Caco-2 (cell line): ENCODE measurements at regions not wholly inside any gene's neighbourhood (a gene's known extent, or its start where the extent isn't known, plus 50 kb on each side); places are given as distances from the start of the nearest gene placed in this dataset.

Experiments used
- BruUV-seq: library from RNA; stranded (reverse); fragments of 400-500 nt; replicated peaks from 2 replicates; lab custom pipeline; 2021; lab: Mats Ljungman, UMichigan
- CTCF ChIA-PET: fragments of 300-600 bp; sonication (Branson Sonifier 250); formaldehyde crosslinking; loops from one replicate; lab custom pipeline; 2022; ENCODE audit warnings: antibody characterized with exemption; lab: Charles Lee
- POLR2A ChIA-PET: fragments of 300-600 bp; sonication (Branson Sonifier 250); formaldehyde crosslinking; loops from one replicate; lab custom pipeline; 2022; ENCODE audit warnings: antibody characterized with exemption; lab: Charles Lee
- DNase-seq, 2 experiments: peaks; one replicate each; pipeline versions ENCODE4 v3.0.0 to v3.0.0-alpha.2; 2020 to 2022
- H3K27me3 ChIP-seq: replicated peaks from 2 replicates; pipeline ENCODE4 v1.6.0; 2011; ENCODE audit warnings: low read length; ENCODE audit not compliant: control insufficient read depth, insufficient read depth
- H3K36me3 ChIP-seq: 2 replicates; pipeline ENCODE4 v1.5.1; 2011; ENCODE audit warnings: low read length; ENCODE audit not compliant: control insufficient read depth, insufficient read depth
- H3K4me1 ChIP-seq: fragments of 250-450 bp; sonication (Bioruptor Pico); 2 replicates; pipeline ENCODE4 v1.5.1; 2020; ENCODE audit warnings: mild to moderate bottlenecking
- H3K4me3 ChIP-seq: 2 replicates; pipeline ENCODE4 v1.5.1; 2011; ENCODE audit warnings: low read depth, mild to moderate bottlenecking, control low read depth, low read length
- H3K9me3 ChIP-seq: fragments of 250-450 bp; sonication (Bioruptor Pico); 2 replicates; pipeline ENCODE4 v1.5.1; 2020; ENCODE audit warnings: mild to moderate bottlenecking, moderate library complexity
- H3K27ac Mint-ChIP-seq: one replicate; pipeline ENCODE4 v1.8.0; 2022; ENCODE audit warnings: mixed read lengths; ENCODE audit not compliant: unreplicated experiment
- H3K27me3 Mint-ChIP-seq: one replicate; pipeline ENCODE4 v1.8.0; 2022; ENCODE audit warnings: mixed read lengths; ENCODE audit not compliant: insufficient read depth, unreplicated experiment
- H3K36me3 Mint-ChIP-seq: one replicate; pipeline ENCODE4 v1.8.0; 2022; ENCODE audit warnings: mild to moderate bottlenecking, mixed read lengths; ENCODE audit not compliant: insufficient read depth, unreplicated experiment
- H3K4me1 Mint-ChIP-seq: one replicate; pipeline ENCODE4 v1.8.0; 2022; ENCODE audit warnings: low read depth, mixed read lengths; ENCODE audit not compliant: unreplicated experiment
- H3K4me3 Mint-ChIP-seq: one replicate; pipeline ENCODE4 v1.8.0; 2022; ENCODE audit warnings: mild to moderate bottlenecking, moderate library complexity, mixed read lengths; ENCODE audit not compliant: unreplicated experiment
- H3K9me3 Mint-ChIP-seq: one replicate; pipeline ENCODE4 v1.8.0; 2022; ENCODE audit warnings: mixed read lengths; ENCODE audit not compliant: unreplicated experiment
- intact Hi-C: fragments of 100-400 bp; cut with micrococcal nuclease; formaldehyde crosslinking; loops from one replicate; pipeline ENCODE4 v1.10.0; 2022; ENCODE audit not compliant: unreplicated experiment
- TF ChIP-seq, protein P1 (sequence below), 2 experiments: fragments of 200-600 bp in 1 of 2; IDR thresholded peaks; 1 replicate in 1 of 2; 2 replicates in 1 of 2; pipeline versions ENCODE4 v1.5.1 to v1.8.0; 2011 to 2022; ENCODE audit warnings: antibody characterized with exemption in 1 of 2, control low read depth in 1 of 2, inconsistent platforms in 1 of 2, low read depth in 1 of 2, low read length in 1 of 2, mild to moderate bottlenecking in 1 of 2, moderate library complexity in 1 of 2; ENCODE audit not compliant: insufficient read depth in 1 of 2, severe bottlenecking in 1 of 2, unreplicated experiment in 1 of 2

DNA sequence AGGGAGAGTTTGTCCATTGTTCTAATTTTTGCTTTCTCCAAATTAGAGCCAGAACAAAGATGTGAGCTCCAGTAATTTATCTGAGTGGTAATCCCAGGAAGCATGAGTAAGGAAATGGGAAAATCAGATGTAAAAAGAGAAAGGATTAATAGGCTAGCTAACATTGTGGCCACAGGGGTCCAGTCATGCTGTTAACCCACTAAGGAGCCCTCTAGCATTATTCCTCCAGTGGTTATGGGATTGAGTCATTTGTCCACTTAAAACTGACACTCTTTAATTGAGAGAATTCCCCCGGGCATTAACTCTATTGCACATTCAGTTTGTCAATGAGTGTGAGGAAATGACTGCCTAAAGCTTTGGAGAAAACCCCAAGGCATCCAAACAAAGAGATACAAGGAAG, 700.3 kb upstream of the TYRP1 start:
- no TSS peak for BruUV-seq
- H3K9me3 ChIP-seq = no peaks in the 10 kb centered on the region
- TF ChIP-seq, protein P1, sequence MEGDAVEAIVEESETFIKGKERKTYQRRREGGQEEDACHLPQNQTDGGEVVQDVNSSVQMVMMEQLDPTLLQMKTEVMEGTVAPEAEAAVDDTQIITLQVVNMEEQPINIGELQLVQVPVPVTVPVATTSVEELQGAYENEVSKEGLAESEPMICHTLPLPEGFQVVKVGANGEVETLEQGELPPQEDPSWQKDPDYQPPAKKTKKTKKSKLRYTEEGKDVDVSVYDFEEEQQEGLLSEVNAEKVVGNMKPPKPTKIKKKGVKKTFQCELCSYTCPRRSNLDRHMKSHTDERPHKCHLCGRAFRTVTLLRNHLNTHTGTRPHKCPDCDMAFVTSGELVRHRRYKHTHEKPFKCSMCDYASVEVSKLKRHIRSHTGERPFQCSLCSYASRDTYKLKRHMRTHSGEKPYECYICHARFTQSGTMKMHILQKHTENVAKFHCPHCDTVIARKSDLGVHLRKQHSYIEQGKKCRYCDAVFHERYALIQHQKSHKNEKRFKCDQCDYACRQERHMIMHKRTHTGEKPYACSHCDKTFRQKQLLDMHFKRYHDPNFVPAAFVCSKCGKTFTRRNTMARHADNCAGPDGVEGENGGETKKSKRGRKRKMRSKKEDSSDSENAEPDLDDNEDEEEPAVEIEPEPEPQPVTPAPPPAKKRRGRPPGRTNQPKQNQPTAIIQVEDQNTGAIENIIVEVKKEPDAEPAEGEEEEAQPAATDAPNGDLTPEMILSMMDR (IDR thresholded peaks at IDR 0.05; ENCODE audit: insufficient read depth in 1 of 2, low read depth in 1 of 2, low read length in 1 of 2, severe bottlenecking in 1 of 2, unreplicated experiment in 1 of 2) = no peak
- intact Hi-C loops = no loop called here
- no peaks in the 10 kb centered on the region for H3K36me3 ChIP-seq
- no peak overlapping the region for H3K27ac Mint-ChIP-seq
- H3K36me3 Mint-ChIP-seq = no peaks in the 10 kb centered on the region
- H3K27me3 Mint-ChIP-seq = no peaks in the 10 kb centered on the region
- H3K27me3 ChIP-seq = no peaks in the 10 kb centered on the region
- H3K4me3 ChIP-seq = no peak overlapping the region
- H3K9me3 Mint-ChIP-seq = no peaks in the 10 kb centered on the region
- no peak for DNase-seq
- no peak overlapping the region for H3K4me3 Mint-ChIP-seq
- no peaks in the 10 kb centered on the region for H3K4me1 Mint-ChIP-seq
- CTCF ChIA-PET = no interaction called here
- POLR2A ChIA-PET = no interaction called here
- no peaks in the 10 kb centered on the region for H3K4me1 ChIP-seq

DNA sequence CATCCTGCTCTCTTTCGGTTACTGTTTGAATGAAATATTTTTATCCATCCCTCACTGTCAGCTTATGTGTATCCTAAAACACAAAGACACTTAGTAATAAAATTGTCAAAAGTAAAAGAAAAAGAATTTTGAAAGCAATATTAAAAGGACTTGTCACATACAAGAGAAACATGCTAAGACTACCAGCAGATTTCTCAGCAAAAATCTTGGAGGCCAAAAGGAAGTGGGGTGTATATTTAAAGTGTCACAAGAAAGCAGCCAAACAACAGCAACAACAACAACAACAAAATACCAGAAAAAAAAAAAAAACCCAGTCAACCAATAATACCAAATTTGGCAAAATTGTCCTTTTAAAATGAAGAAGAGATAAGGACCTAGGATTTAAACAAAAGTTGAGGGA, 678.7 kb upstream of the TYRP1 start:
- DNase-seq = no peak
- Mint-ChIP-seq H3K27ac (no peak overlapping the region), H3K27me3 (no peaks in the 10 kb centered on the region), H3K4me3 (no peak overlapping the region), H3K4me1 (no peaks in the 10 kb centered on the region), H3K9me3 (no peaks in the 10 kb centered on the region), H3K36me3 (no peaks in the 10 kb centered on the region)
- H3K9me3 ChIP-seq = no peaks in the 10 kb centered on the region
- no peaks in the 10 kb centered on the region for H3K36me3 ChIP-seq
- POLR2A ChIA-PET = no interaction called here
- no TSS peak for BruUV-seq
- CTCF ChIA-PET = no interaction called here
- intact Hi-C loops = no loop called here
- H3K4me1 ChIP-seq = no peaks in the 10 kb centered on the region
- H3K27me3 ChIP-seq = no peaks in the 10 kb centered on the region
- no peak overlapping the region for H3K4me3 ChIP-seq
- TF ChIP-seq, protein P1 (IDR thresholded peaks at IDR 0.05; ENCODE audit: insufficient read depth in 1 of 2, low read depth in 1 of 2, low read length in 1 of 2, severe bottlenecking in 1 of 2, unreplicated experiment in 1 of 2) = no peak

DNA sequence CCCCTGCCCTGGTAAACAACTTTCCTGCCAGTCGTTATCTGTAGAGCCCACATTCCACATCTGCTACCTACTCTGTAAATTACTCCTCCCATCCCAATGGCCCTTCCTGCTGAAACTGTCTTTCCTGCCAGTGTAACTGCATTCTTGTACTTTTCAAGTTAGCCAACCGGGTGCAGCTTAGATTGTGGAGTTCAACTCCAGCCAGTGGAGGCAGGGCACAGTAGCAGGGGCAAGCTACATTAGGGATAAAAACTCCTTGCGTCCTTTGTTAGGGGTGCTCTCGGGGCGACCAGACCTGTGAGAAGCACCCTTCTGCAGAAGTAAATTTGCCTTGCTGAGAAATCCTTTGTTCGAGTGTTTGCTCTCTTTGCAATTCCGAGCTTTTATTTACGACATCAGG, 639.0 kb upstream of the TYRP1 start:
- H3K27me3 Mint-ChIP-seq = no peaks in the 10 kb centered on the region
- ChIA-PET POLR2A (no interaction called here), CTCF (no interaction called here)
- no peaks in the 10 kb centered on the region for H3K4me1 ChIP-seq
- H3K4me3 ChIP-seq = no peak overlapping the region
- peaks cover 13% of the 10 kb centered on the region for H3K9me3 Mint-ChIP-seq
- H3K36me3 Mint-ChIP-seq = no peaks in the 10 kb centered on the region
- TF ChIP-seq, protein P1 (IDR thresholded peaks at IDR 0.05; ENCODE audit: insufficient read depth in 1 of 2, low read depth in 1 of 2, low read length in 1 of 2, severe bottlenecking in 1 of 2, unreplicated experiment in 1 of 2) = no peak
- H3K36me3 ChIP-seq = no peaks in the 10 kb centered on the region
- no peak overlapping the region for H3K4me3 Mint-ChIP-seq
- H3K4me1 Mint-ChIP-seq = no peaks in the 10 kb centered on the region
- intact Hi-C loops = no loop called here
- H3K9me3 ChIP-seq = no peaks in the 10 kb centered on the region
- no peak for DNase-seq
- BruUV-seq = no TSS peak
- no peak overlapping the region for H3K27ac Mint-ChIP-seq
- no peaks in the 10 kb centered on the region for H3K27me3 ChIP-seq
